ENCODE measurements at regions not wholly inside any gene's neighbourhood (a gene's known extent, or its start where the extent isn't known, plus 50 kb on each side); places are given as distances from the start of the nearest gene placed in this dataset.

- TF ChIP-seq E2F5 (CRISPR knock-in tag; IDR thresholded peaks at IDR 0.05) (no peak), RORB (CRISPR knock-in tag; IDR thresholded peaks at IDR 0.05) (no peak), EMX1 (CRISPR knock-in tag; IDR thresholded peaks at IDR 0.05) (no peak), NFATC4 (CRISPR knock-in tag; IDR thresholded peaks at IDR 0.05) (no peak), SMAD3 (CRISPR knock-in tag; IDR thresholded peaks at IDR 0.05; ENCODE audit: borderline replicate concordance) (no peak), JUN (CRISPR knock-in tag; IDR thresholded peaks at IDR 0.05) (no peak), RELA (CRISPR knock-in tag; IDR thresholded peaks at IDR 0.05; ENCODE audit: borderline replicate concordance) (no peak), CREM (CRISPR knock-in tag; IDR thresholded peaks at IDR 0.05) (no peak), ZMAT4 (CRISPR knock-in tag; IDR thresholded peaks at IDR 0.05) (no peak)
Measured at GRCh38 chr5:34535944-34536623, 120.0 kb upstream of the RAI14 start (continued).

GRCh38 chr5:34536699-34537098, 119.4 kb upstream of the RAI14 start:
- no peak for TF ChIP-seq ZNF232 (CRISPR knock-in tag; IDR thresholded peaks at IDR 0.05)
- no peak for TF ChIP-seq E2F1 (CRISPR knock-in tag; IDR thresholded peaks at IDR 0.05)
- TF ChIP-seq IRF1 (CRISPR knock-in tag; IDR thresholded peaks at IDR 0.05), result no peak
- no peak for TF ChIP-seq SOX15 (CRISPR knock-in tag; IDR thresholded peaks at IDR 0.05)
- TF ChIP-seq TEAD4 (CRISPR knock-in tag; IDR thresholded peaks at IDR 0.05), result no peak
- TF ChIP-seq ZNF671 (CRISPR knock-in tag; IDR thresholded peaks at IDR 0.05), result no peak
- TF ChIP-seq PRDM15 (CRISPR knock-in tag; IDR thresholded peaks at IDR 0.05), result no peak
- no peak for TF ChIP-seq MXD4 (CRISPR knock-in tag; IDR thresholded peaks at IDR 0.05; ENCODE audit: borderline replicate concordance)
- TF ChIP-seq ZNF512 (CRISPR knock-in tag; IDR thresholded peaks at IDR 0.05; ENCODE audit: borderline replicate concordance), result no peak
- TF ChIP-seq EMX1 (CRISPR knock-in tag; IDR thresholded peaks at IDR 0.05), result no peak
- no peak for TF ChIP-seq ZNF263 (CRISPR knock-in tag; IDR thresholded peaks at IDR 0.05; ENCODE audit: low read depth)
- TF ChIP-seq ZSCAN18 (CRISPR knock-in tag; IDR thresholded peaks at IDR 0.05), result no peak
- TF ChIP-seq ETV6 (CRISPR knock-in tag; IDR thresholded peaks at IDR 0.05), result no peak
- TF ChIP-seq JUN (CRISPR knock-in tag; IDR thresholded peaks at IDR 0.05), result no peak
- no peak for TF ChIP-seq NFE2L1 (CRISPR knock-in tag; IDR thresholded peaks at IDR 0.05)
- no peak for TF ChIP-seq MAX (CRISPR knock-in tag; IDR thresholded peaks at IDR 0.05)
- TF ChIP-seq USF1 (CRISPR knock-in tag; IDR thresholded peaks at IDR 0.05), result no peak
- TF ChIP-seq NR1H2 (CRISPR knock-in tag; IDR thresholded peaks at IDR 0.05), result no peak
- no peak for TF ChIP-seq CREB1 (CRISPR knock-in tag; IDR thresholded peaks at IDR 0.05)
- no peak for TF ChIP-seq GTF2I (CRISPR knock-in tag; conservative IDR thresholded peaks at IDR 0.05)
- no peak for ATAC-seq
- ChIA-PET CTCF (interaction anchor here (3.3 kb wide), 1 partner anchor 11 kb away, joined by 19 read pairs; no protein-coding TSS in a partner anchor), POLR2A (no interaction called here)
- peaks cover 11% of the 10 kb centered on the region for H3K9me3 Mint-ChIP-seq
- peaks cover 7% of the 10 kb centered on the region for H3K36me3 Mint-ChIP-seq
- no peak overlapping the region for H3K4me3 Mint-ChIP-seq
- H3K27ac Mint-ChIP-seq, result no peak overlapping the region
- DNase-seq (ENCODE audit: low spot score), result no peak
- no peaks in the 10 kb centered on the region for H3K27me3 Mint-ChIP-seq (ENCODE audit: low read depth)
- peaks cover 47% of the 10 kb centered on the region for H3K4me1 Mint-ChIP-seq
